GM12801 (cell line): ENCODE measurements at regions not wholly inside any gene's neighbourhood (a gene's known extent, or its start where the extent isn't known, plus 50 kb on each side); places are given as distances from the start of the nearest gene placed in this dataset.

ENCODE experiments used
- CTCF ChIP-seq: IDR thresholded peaks from one replicate; pipeline ENCODE4 v1.5.1; 2011; ENCODE audit warnings: control low read depth; ENCODE audit not compliant: insufficient read length; ENCODE audit errors: extremely low read depth

GRCh38 chr1:208787219-208787618 lies 543.0 kb upstream of the PLXNA2 start:
- TF ChIP-seq CTCF: no peak

- no peak for TF ChIP-seq CTCF
These were observed 543.9 kb upstream of the PLXNA2 start for GRCh38 chr1:208788013-208788540.

- no peak for TF ChIP-seq CTCF
These were observed 547.3 kb upstream of the PLXNA2 start for GRCh38 chr1:208791456-208791855.

- TF ChIP-seq CTCF: no peak
These were observed 549.7 kb upstream of the PLXNA2 start for GRCh38 chr1:208793861-208794345.

GRCh38 chr1:208799186-208799585 lies 555.0 kb upstream of the PLXNA2 start:
- TF ChIP-seq CTCF: no peak

GRCh38 chr1:208803011-208803811 lies 559.0 kb upstream of the PLXNA2 start:
- TF ChIP-seq CTCF: no peak

GRCh38 chr1:208807446-208808127 lies 563.4 kb upstream of the PLXNA2 start:
- no peak for TF ChIP-seq CTCF
